ENCODE measurements at regions not wholly inside any gene's neighbourhood (a gene's known extent, or its start where the extent isn't known, plus 50 kb on each side); places are given as distances from the start of the nearest gene placed in this dataset.

DNA sequence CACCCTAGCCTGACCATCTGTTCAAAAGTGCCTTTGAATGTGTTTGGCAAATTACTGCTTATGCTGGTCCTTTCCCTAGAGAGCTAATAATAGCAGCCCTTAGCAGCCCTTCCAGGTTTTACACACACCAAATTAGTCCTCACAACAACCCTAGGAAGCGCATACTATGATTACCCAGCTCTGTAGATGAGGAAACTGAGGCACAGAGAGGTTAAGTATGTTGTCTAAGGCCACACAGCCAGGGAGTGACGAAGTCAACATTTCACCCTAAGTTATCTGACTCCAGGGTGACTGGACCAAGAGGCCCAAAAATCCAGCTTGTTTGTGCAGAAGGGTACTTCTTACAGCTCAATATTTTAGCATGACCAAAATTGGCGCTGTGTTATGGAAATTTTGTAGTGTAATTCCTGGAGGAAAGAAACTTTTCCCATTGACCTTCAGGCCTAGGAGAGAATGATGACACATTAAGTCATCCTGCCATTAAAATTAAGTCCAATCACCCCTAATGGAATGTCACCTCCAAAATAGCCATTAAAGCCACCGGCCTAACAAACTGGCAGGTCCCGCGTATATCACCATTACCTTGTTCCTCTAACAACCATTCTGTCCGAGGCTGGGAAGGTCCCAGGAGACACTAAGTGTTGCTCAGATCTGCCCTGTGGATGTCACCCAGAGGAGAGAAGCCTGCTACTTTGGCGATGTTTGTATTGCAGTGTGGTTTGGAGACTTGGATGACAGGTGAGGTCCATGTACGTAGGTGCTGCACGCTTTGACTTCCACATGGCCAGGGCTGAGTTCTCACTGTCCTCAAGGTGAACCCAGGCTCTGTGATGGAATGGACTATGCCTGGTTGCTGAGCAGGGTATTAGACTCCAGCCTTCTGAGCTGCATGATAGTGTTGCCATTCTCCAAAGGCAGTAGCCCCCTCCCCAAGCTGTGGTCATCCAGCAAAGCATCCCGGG, 258.3 kb downstream of the TOMM20 start:
- no peak overlapping the region for H3K4me3 ChIP-seq (ENCODE audit: low read depth, low read length)
- no peak for DNase-seq (ENCODE audit: low read depth)
- TF ChIP-seq CTCF (conservative IDR thresholded peaks at IDR 0.05; ENCODE audit: low read depth, low read length): no peak

DNA sequence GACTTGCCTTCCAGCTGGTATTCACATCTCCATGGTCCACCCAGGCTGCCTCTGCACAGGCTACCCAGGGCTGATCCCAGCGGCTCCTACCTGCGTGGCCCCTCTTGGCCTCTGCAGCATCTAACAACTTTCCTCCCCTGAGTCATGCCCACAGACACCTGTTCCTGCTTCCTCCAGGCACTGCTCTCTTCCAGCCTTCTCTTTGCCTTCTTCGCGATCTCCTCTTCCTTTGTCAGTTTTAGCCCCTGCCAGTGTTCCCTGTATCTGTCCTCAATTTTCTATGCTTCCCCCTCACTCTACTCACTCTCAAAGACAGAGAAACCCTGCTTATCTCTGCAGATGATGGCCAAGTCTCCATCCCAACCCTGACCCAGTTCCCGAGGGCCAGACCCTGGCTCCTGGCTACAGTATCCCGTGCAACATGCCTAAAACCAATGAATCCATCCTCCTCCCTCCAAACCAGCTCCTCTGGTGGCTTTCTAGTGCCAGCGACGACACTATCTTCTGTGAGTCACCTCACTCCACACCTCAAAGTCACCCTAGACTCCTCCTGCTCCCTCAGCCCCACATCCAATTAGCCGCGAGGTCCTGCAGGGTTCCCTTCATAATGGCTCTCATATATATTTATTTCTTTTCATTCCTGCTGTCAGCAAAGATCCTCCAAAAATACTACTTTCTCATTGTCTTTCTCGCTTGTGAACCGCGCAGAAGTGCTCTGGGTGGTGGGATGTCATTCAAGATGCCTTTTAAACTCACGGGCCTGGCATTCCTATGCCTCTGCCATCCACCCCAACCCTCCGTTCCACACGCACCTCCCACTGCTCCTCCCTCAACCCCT, 259.2 kb downstream of the TOMM20 start:
- no peak overlapping the region for H3K4me3 ChIP-seq (ENCODE audit: low read depth, low read length)
- DNase-seq (ENCODE audit: low read depth): no peak
- TF ChIP-seq CTCF (conservative IDR thresholded peaks at IDR 0.05; ENCODE audit: low read depth, low read length): no peak

DNA sequence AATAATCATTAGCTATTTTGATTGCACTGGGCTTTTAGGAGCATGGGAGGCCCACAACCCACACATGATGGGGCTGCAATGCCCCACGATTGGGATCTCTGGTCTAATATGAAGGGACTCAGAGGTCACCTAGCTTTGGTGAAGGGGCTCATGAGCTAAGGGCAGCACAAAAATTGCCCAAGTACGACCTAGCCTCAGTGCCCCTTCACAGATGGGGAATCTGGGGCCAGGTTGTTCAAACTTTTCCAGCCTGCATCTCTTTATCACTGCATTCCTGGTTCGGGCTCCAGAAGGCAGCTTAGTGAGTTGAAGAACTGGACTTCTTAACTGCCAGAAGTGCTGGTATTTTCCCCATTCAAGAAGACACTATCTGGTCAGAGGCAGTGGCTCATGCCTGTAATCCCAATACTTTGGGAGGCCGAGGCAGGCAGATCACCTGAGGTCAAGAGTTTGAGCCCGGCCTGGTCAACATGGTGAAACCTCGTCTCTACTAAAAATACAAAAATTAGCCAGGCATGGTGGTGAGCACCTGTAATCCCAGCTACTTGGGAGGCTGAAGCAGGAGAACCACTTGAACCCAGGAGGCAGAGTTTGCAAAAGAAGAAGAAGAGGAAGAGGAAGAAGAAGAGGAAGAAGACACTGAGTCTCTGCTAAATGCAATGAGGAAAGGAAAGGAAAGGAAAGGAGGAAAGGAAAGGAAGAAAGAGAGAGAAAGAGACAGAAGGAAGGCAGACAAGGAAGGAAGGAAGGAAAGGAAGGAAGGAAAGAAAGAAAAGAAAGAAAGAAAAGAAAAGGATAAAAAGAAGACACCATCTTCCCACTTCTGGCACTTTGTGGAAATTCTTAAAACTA, 258.5 kb upstream of the IRF2BP2 start:
- no peak for DNase-seq (ENCODE audit: low read depth)
- H3K4me3 ChIP-seq (ENCODE audit: low read depth, low read length): no peak overlapping the region
- TF ChIP-seq CTCF (conservative IDR thresholded peaks at IDR 0.05; ENCODE audit: low read depth, low read length): no peak

DNA sequence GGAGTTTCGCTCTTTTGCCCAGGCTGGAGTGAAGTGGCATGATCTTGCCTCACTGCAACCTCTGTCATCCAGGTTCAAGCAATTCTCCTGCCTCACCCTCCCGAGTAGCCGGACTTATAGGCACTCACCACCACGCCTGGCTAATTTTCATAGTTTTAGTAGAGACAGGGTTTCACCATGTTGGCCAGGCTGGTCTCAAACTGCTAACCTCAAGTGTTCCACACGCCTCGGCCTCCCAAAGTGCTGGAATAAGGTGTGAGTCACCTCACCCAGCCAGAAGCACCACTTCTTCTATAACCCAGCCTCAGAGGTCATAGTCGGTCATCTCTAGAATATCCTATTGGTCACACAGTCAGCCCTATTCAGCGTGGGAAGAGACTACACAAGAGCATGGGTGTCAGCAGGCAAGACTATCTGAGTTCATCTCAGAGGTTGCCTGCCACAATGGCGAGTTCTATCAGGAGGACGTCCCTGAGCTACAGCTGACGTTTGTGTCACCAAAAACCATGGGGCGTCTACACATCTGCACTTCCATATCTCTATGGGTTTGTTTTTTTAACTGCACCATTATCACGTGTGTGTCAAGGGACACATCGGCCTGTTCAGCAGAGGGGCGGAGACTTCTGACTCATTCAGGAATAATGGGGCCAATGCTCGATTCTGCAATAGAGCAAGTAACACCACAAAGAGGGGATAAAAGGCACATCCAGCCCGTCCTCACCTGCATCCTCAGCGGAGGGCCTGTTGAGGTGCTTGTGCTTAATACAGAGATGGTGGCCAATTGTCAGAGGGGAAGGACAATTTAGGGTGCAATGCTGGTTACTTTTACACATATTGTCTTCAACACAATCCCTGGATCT, 256.3 kb upstream of the IRF2BP2 start:
- peak; percentile 85 for DNase-seq (ENCODE audit: low read depth)
- no peak for TF ChIP-seq CTCF (conservative IDR thresholded peaks at IDR 0.05; ENCODE audit: low read depth, low read length)
- H3K4me3 ChIP-seq (ENCODE audit: low read depth, low read length): no peak overlapping the region

GRCh38 chr1:234865171-234866006, 255.4 kb upstream of the IRF2BP2 start:
- no peak for DNase-seq (ENCODE audit: low read depth)
- TF ChIP-seq CTCF (conservative IDR thresholded peaks at IDR 0.05; ENCODE audit: low read depth, low read length): no peak

More at GRCh38 chr1:234865171-234866006, 255.4 kb upstream of the IRF2BP2 start:
- no peak overlapping the region for H3K4me3 ChIP-seq (ENCODE audit: low read depth, low read length)

Measured in epithelial cell of proximal tubule (primary cell).